Neural cell (in vitro differentiated cells): ENCODE measurements at regions not wholly inside any gene's neighbourhood (a gene's known extent, or its start where the extent isn't known, plus 50 kb on each side); places are given as distances from the start of the nearest gene placed in this dataset.

Experiments
- CTCF ChIP-seq: fragments of 450-650 bp; IDR thresholded peaks from 2 replicates; pipeline ENCODE4 v1.5.1; 2014; ENCODE audit warnings: antibody characterized with exemption, mild to moderate bottlenecking, moderate library complexity; ENCODE audit not compliant: poor library complexity, severe bottlenecking
- EP300 ChIP-seq: fragments of 450-650 bp; conservative IDR thresholded peaks from 2 replicates; pipeline ENCODE4 v1.6.1; 2014; ENCODE audit warnings: antibody characterized with exemption, mild to moderate bottlenecking, moderate library complexity; ENCODE audit not compliant: poor library complexity, severe bottlenecking
- EZH2 ChIP-seq: fragments of 200-600, 300-800 bp; shearing (Covaris generic), sonication (generic); IDR thresholded peaks from 2 replicates; pipeline ENCODE4 v1.6.1; 2014; ENCODE audit warnings: antibody characterized with exemption, low read length, borderline replicate concordance, mild to moderate bottlenecking; ENCODE audit not compliant: insufficient read depth, poor library complexity, severe bottlenecking
- MXI1 ChIP-seq: fragments of 450-650 bp; conservative IDR thresholded peaks from 2 replicates; pipeline ENCODE4 v1.6.1; 2014; ENCODE audit warnings: antibody characterized with exemption, mild to moderate bottlenecking; ENCODE audit not compliant: poor library complexity, severe bottlenecking
- POLR2AphosphoS5 ChIP-seq: IDR thresholded peaks from 2 replicates; pipeline ENCODE4 v1.6.1; 2012
- RAD21 ChIP-seq: fragments of 450-650 bp; conservative IDR thresholded peaks from 2 replicates; pipeline ENCODE4 v1.6.1; 2014; ENCODE audit warnings: antibody characterized with exemption, mild to moderate bottlenecking, moderate library complexity
- REST ChIP-seq: IDR thresholded peaks from 2 replicates; pipeline ENCODE4 v1.6.1; 2012; ENCODE audit warnings: borderline replicate concordance
- SMC3 ChIP-seq: fragments of 450-650 bp; conservative IDR thresholded peaks from 2 replicates; pipeline ENCODE4 v1.6.1; 2014; ENCODE audit warnings: antibody characterized with exemption, mild to moderate bottlenecking, moderate library complexity; ENCODE audit not compliant: poor library complexity
- TAF1 ChIP-seq: IDR thresholded peaks from 2 replicates; pipeline ENCODE4 v1.6.1; 2012; ENCODE audit warnings: low read depth

GRCh38 chr6:144423167-144423566 lies 138.0 kb downstream of the UTRN start:
- TF ChIP-seq EP300: no peak
- no peak for TF ChIP-seq POLR2AphosphoS5
- no peak for TF ChIP-seq CTCF
- no peak for TF ChIP-seq TAF1
- no peak for TF ChIP-seq RAD21
- no peak for TF ChIP-seq EZH2
- no peak for TF ChIP-seq REST
- no peak for TF ChIP-seq MXI1
- no peak for TF ChIP-seq SMC3
